Peyer's patch (tissue), 4 donors: ENCODE measurements at regions not wholly inside any gene's neighbourhood (a gene's known extent, or its start where the extent isn't known, plus 50 kb on each side); places are given as distances from the start of the nearest gene placed in this dataset.

Source experiments
- CTCF ChIP-seq, 6 experiments: fragments of 450-650 bp in 4 of 6; fragments of 200-600 bp in 2 of 6; sonication (generic) in 1 of 6; IDR thresholded peaks; one replicate each; pipeline ENCODE4 v1.5.1; 2017 to 2019; ENCODE audit warnings: antibody characterized with exemption in 6 of 6, mild to moderate bottlenecking in 3 of 6, moderate library complexity in 1 of 6
- POLR2A ChIP-seq, 2 donors: fragments of 450-650 bp; IDR thresholded peaks; one replicate each; pipeline ENCODE4 v1.5.1; 2017; ENCODE audit warnings: antibody characterized with exemption in 2 of 2, mild to moderate bottlenecking in 2 of 2, moderate library complexity in 2 of 2

- TF ChIP-seq CTCF (IDR thresholded peaks at IDR 0.05) (no peak), POLR2A (IDR thresholded peaks at IDR 0.05) (no peak)
Measured at GRCh38 chr13:65917731-65918130, 1312.4 kb downstream of the PCDH9 start.
